ENCODE measurements at regions not wholly inside any gene's neighbourhood (a gene's known extent, or its start where the extent isn't known, plus 50 kb on each side); places are given as distances from the start of the nearest gene placed in this dataset.

DNA sequence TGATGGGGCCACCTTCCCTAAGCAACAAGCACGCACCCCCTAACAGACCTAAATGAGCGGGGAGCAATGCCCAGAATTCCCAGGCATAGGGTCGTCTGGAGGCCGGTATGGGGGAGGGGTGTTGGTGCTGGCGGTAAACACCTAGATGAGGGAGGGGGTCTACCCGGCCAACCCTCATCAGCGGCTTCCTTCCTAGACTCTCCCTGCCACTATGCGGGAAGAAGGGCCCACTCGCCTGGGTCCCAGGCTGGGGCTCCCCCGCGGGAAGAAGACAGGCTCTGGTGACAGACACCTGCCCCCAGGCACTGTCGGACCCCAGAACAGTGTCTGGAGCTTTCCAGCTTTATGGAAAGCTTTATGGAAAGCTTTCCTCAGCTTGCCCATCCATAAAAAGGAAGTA, 519.0 kb upstream of the SEMA6A start:
- DNase-seq (ENCODE audit: low read depth in 2 of 2), result no peak
- TF ChIP-seq, protein P1, sequence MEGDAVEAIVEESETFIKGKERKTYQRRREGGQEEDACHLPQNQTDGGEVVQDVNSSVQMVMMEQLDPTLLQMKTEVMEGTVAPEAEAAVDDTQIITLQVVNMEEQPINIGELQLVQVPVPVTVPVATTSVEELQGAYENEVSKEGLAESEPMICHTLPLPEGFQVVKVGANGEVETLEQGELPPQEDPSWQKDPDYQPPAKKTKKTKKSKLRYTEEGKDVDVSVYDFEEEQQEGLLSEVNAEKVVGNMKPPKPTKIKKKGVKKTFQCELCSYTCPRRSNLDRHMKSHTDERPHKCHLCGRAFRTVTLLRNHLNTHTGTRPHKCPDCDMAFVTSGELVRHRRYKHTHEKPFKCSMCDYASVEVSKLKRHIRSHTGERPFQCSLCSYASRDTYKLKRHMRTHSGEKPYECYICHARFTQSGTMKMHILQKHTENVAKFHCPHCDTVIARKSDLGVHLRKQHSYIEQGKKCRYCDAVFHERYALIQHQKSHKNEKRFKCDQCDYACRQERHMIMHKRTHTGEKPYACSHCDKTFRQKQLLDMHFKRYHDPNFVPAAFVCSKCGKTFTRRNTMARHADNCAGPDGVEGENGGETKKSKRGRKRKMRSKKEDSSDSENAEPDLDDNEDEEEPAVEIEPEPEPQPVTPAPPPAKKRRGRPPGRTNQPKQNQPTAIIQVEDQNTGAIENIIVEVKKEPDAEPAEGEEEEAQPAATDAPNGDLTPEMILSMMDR (IDR thresholded peaks at IDR 0.05; ENCODE audit: low read depth, low read length), result no peak

DNA sequence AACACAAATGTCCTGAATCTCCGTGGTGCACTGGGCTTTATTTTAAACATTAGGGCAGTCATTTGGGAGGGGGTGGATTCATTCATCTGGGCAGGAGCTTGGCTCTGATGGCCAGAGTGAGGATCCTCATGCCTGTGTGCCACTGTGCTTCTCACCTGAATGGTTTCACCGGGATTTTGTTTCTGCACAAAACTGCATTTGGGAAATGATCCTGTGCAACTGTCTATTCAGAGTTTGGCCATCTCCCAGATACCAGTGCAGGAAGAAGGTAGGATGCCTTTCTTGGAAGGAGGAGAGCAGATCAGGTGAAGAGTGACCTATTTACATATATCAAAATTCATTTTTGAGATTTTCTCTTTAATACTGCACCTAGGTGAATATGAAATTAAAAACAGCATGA, 514.4 kb upstream of the SEMA6A start:
- no peak for DNase-seq (ENCODE audit: low read depth in 2 of 2)
- TF ChIP-seq, protein P1 (IDR thresholded peaks at IDR 0.05; ENCODE audit: low read depth, low read length), result no peak
- H3K4me3 ChIP-seq (replicated peaks in 1 of 2; ENCODE audit: low read depth in 2 of 2, low read length in 2 of 2), result no peak overlapping the region

More for the DNA sequence above, 519.0 kb upstream of the SEMA6A start:
- no peak overlapping the region for H3K4me3 ChIP-seq (replicated peaks in 1 of 2; ENCODE audit: low read depth in 2 of 2, low read length in 2 of 2)

DNA sequence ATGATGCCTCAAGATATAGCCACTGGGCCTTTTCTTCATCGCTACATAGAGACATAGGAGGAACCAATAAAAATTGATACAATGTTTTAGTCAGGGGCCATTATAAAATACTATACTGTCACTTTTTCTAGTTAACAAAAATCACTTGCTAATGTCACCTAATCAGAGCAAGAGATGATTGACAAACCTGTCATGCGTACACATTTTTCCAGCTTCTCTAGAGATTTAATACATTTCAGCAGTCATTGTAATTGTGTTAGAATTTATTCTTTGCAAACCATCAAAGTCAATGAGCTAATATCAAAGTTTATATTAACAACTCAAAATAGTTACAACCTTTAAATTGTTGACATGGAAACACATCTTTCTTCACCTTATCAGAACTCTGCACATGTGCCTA, 513.6 kb upstream of the SEMA6A start:
- TF ChIP-seq, protein P1 (IDR thresholded peaks at IDR 0.05; ENCODE audit: low read depth, low read length), result no peak
- no peak overlapping the region for H3K4me3 ChIP-seq (replicated peaks in 1 of 2; ENCODE audit: low read depth in 2 of 2, low read length in 2 of 2)
- no peak for DNase-seq (ENCODE audit: low read depth in 2 of 2)

DNA sequence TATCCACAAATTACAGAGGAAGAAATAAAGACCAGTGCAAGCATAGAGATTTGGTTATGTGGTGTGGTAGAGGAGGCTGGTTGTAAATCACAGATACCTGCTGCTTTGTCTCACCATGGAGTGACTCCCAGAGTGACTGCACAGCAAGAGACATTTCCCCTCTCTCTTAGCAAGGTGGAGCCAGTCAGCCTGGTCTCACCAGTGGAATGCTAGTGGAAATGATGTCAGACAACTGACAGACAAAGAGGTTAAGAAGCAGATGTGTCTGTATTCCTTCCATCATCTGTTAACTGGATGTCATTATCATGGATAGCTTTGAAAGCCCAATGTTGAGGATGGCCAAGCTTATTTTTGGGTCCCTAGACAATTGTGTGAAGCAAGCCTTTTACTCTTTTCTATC, 509.4 kb upstream of the SEMA6A start:
- no peak for DNase-seq (ENCODE audit: low read depth in 2 of 2)
- TF ChIP-seq, protein P1 (IDR thresholded peaks at IDR 0.05; ENCODE audit: low read depth, low read length), result no peak
- no peak overlapping the region for H3K4me3 ChIP-seq (replicated peaks in 1 of 2; ENCODE audit: low read depth in 2 of 2, low read length in 2 of 2)

DNA sequence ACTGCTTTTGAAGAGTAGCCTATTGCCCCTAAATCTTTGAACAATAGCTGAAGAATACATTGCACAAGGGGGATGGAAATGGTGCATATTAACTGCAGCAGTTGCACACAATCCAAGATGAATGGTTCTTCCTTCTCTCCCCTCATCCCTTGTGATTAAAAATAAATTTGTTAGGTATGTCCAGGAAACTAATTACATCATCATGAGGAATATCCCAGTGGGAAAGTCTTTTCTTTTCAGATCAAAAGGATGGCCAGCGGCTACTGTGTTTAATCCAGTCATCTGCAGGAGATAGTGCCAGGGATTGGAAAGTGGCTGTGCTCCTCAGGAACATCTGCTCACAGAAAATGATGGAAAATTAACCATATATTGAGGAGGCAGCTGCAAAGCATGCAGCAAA, 508.4 kb upstream of the SEMA6A start:
- TF ChIP-seq, protein P1 (IDR thresholded peaks at IDR 0.05; ENCODE audit: low read depth, low read length), result no peak
- no peak overlapping the region for H3K4me3 ChIP-seq (replicated peaks in 1 of 2; ENCODE audit: low read depth in 2 of 2, low read length in 2 of 2)
- no peak for DNase-seq (ENCODE audit: low read depth in 2 of 2)

DNA sequence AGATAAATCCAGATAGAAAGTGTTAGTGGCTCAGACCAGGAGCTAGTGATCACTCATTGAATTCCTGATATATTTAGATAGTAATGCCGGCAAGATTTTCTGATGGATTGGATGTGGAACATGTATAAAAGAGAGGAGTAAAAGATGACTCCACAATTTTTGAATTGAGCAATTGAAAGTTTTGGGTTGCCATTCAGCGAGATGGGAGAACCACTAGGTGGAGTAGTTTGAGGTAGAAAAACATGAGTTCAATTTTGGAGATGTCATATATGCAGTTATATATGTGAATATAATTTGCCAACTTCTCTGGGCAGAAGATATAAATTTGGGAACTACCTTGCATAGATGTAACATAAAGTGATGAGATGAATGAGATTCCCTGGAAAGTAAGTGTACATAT, 502.5 kb upstream of the SEMA6A start:
- H3K4me3 ChIP-seq (replicated peaks in 1 of 2; ENCODE audit: low read depth in 2 of 2, low read length in 2 of 2), result no peak overlapping the region
- TF ChIP-seq, protein P1 (IDR thresholded peaks at IDR 0.05; ENCODE audit: low read depth, low read length), result peak; percentile 42
- DNase-seq (ENCODE audit: low read depth in 2 of 2), result peak; percentile 14 to 22

DNA sequence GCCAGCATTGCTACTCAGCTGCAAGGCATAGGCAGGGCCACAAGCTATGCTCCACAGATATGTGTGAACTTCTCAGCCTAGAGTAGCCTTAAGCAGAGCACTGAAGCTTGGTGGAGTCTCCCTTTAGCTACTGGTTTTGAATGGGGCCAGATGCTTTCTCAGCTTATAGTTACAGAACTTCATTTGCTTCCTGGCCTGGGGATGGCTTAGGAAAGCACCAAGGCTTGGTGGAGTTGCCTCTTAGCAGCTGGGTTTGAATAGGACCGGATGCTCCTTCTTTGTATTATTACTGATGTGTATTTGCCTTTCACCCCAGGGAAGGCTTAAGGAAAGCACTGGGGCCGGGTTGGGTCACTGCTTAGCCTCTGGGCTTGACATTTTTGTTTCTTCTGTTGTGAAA, 497.8 kb upstream of the SEMA6A start:
- TF ChIP-seq, protein P1 (IDR thresholded peaks at IDR 0.05; ENCODE audit: low read depth, low read length), result no peak
- no peak for DNase-seq (ENCODE audit: low read depth in 2 of 2)
- no peak overlapping the region for H3K4me3 ChIP-seq (replicated peaks in 1 of 2; ENCODE audit: low read depth in 2 of 2, low read length in 2 of 2)
